NCI-H2107 treated with DMSO at 0.1 percent for 48 hours (cell line): ENCODE measurements at regions not wholly inside any gene's neighbourhood (a gene's known extent, or its start where the extent isn't known, plus 50 kb on each side); places are given as distances from the start of the nearest gene placed in this dataset.
"Not testable (repeated sequence)": the region's sequence is repeated elsewhere in the genome, so short reads cannot be mapped to it uniquely, and the experiment has no call there.

Experiments used
- DNase-seq: peaks from one replicate; lab custom pipeline; 2025; ENCODE audit not compliant: unreplicated experiment; lab: John Stamatoyannopoulos, UW

GRCh38 chr3:82122554-82123345 lies 361.3 kb upstream of the GBE1 start:
- peak; percentile 39 for DNase-seq

- DNase-seq = no peak
Measured at GRCh38 chr3:82114589-82114988, 353.1 kb upstream of the GBE1 start.

GRCh38 chr3:82110721-82111120 lies 349.3 kb upstream of the GBE1 start:
- not testable (repeated sequence) for DNase-seq

GRCh38 chr3:82103241-82103640 lies 341.8 kb upstream of the GBE1 start:
- DNase-seq = no peak

- no peak for DNase-seq
Measured at GRCh38 chr3:82100378-82100777, 338.9 kb upstream of the GBE1 start.

GRCh38 chr3:82093641-82094040 lies 332.2 kb upstream of the GBE1 start:
- DNase-seq = no peak

- no peak for DNase-seq
Measured at GRCh38 chr3:82088749-82089148, 327.3 kb upstream of the GBE1 start.

GRCh38 chr3:82087958-82088357 lies 326.5 kb upstream of the GBE1 start:
- no peak for DNase-seq

- no peak for DNase-seq
Measured at GRCh38 chr3:82085851-82086475, 324.5 kb upstream of the GBE1 start.

- no peak for DNase-seq
Measured at GRCh38 chr3:82085356-82085755, 323.9 kb upstream of the GBE1 start.

GRCh38 chr3:82084824-82085223 lies 323.4 kb upstream of the GBE1 start:
- DNase-seq = no peak

- DNase-seq = no peak
Measured at GRCh38 chr3:82082796-82083195, 321.4 kb upstream of the GBE1 start.

- DNase-seq = no peak
Measured at GRCh38 chr3:82081351-82081750, 319.9 kb upstream of the GBE1 start.

GRCh38 chr3:82080792-82081191 lies 319.3 kb upstream of the GBE1 start:
- DNase-seq = no peak

- no peak for DNase-seq
Measured at GRCh38 chr3:82080261-82080660, 318.8 kb upstream of the GBE1 start.

- DNase-seq = no peak
Measured at GRCh38 chr3:82079335-82079890, 318.0 kb upstream of the GBE1 start.

- DNase-seq = no peak
Measured at GRCh38 chr3:82078246-82078645, 316.8 kb upstream of the GBE1 start.

GRCh38 chr3:82067420-82067819 lies 306.0 kb upstream of the GBE1 start:
- DNase-seq = peak; percentile 56

GRCh38 chr3:82058809-82059208 lies 297.4 kb upstream of the GBE1 start:
- no peak for DNase-seq

- peak; percentile 19 for DNase-seq
Measured at GRCh38 chr3:82055792-82056191, 294.3 kb upstream of the GBE1 start.

GRCh38 chr3:82054849-82055248 lies 293.4 kb upstream of the GBE1 start:
- no peak for DNase-seq

GRCh38 chr3:82053236-82053635 lies 291.8 kb upstream of the GBE1 start:
- DNase-seq = no peak
